DND-41 (cell line): ENCODE measurements at regions not wholly inside any gene's neighbourhood (a gene's known extent, or its start where the extent isn't known, plus 50 kb on each side); places are given as distances from the start of the nearest gene placed in this dataset.

Experiments
- ATAC-seq: fragments of 200-7000 bp; cut with Tn5 transposase; 3 replicates; pipeline ENCODE4 v1.9.1; 2021; ENCODE audit warnings: low read depth; ENCODE audit not compliant: insufficient read depth
- DNase-seq: peaks from one replicate; pipeline ENCODE4 v3.0.0-alpha.2; 2020
- H2AFZ ChIP-seq: 2 replicates; pipeline ENCODE4 v1.6.0; 2012; ENCODE audit warnings: low read depth, low read length
- H3K27ac ChIP-seq: 2 replicates; pipeline ENCODE4 v1.5.1; 2012; ENCODE audit warnings: low read length, inconsistent platforms
- H3K27me3 ChIP-seq: fragments of 200-600 bp; sonication (generic); 2 replicates; pipeline ENCODE4 v1.6.0; 2012; ENCODE audit warnings: low read length, mild to moderate bottlenecking, inconsistent platforms; ENCODE audit not compliant: insufficient read depth, poor library complexity
- H3K36me3 ChIP-seq: 2 replicates; pipeline ENCODE4 v1.5.1; 2012; ENCODE audit warnings: low read length, inconsistent platforms; ENCODE audit not compliant: insufficient read depth
- H3K4me1 ChIP-seq: 2 replicates; pipeline ENCODE4 v1.5.1; 2012; ENCODE audit warnings: mild to moderate bottlenecking, low read length; ENCODE audit not compliant: insufficient read depth
- H3K4me2 ChIP-seq: 2 replicates; pipeline ENCODE4 v1.6.0; 2012; ENCODE audit warnings: mild to moderate bottlenecking, moderate library complexity, low read length, inconsistent platforms; ENCODE audit not compliant: insufficient read depth
- H3K4me3 ChIP-seq, 2 experiments: fragments of 200-600 bp in 1 of 2; shearing (Covaris generic) in 1 of 2; 2 replicates each; pipeline ENCODE4 v1.5.1; 2012 to 2016; ENCODE audit warnings: inconsistent platforms in 2 of 2, low read length in 2 of 2, mild to moderate bottlenecking in 2 of 2, low read depth in 1 of 2, moderate library complexity in 1 of 2
- H3K79me2 ChIP-seq: 2 replicates; pipeline ENCODE4 v1.6.0; 2012; ENCODE audit warnings: low read length, inconsistent platforms; ENCODE audit not compliant: insufficient read depth
- H3K9ac ChIP-seq: 2 replicates; pipeline ENCODE4 v1.6.0; 2012; ENCODE audit warnings: low read depth, mild to moderate bottlenecking, inconsistent platforms, low read length, moderate library complexity
- H3K9me3 ChIP-seq: 2 replicates; pipeline ENCODE4 v1.5.1; 2012; ENCODE audit warnings: low read length, moderate library complexity, mild to moderate bottlenecking, inconsistent platforms; ENCODE audit not compliant: insufficient read depth, severe bottlenecking
- H4K20me1 ChIP-seq: 2 replicates; pipeline ENCODE4 v1.6.0; 2012; ENCODE audit warnings: low read length; ENCODE audit not compliant: insufficient read depth
- CTCF ChIP-seq: IDR thresholded peaks from 2 replicates; pipeline ENCODE4 v1.5.1; 2012; ENCODE audit warnings: borderline replicate concordance, low read length, moderate library complexity, mild to moderate bottlenecking; ENCODE audit not compliant: poor library complexity, severe bottlenecking; ENCODE audit errors: extremely low read depth
- EZH2 ChIP-seq: IDR thresholded peaks from 3 replicates; pipeline ENCODE4 v1.6.1; 2012; ENCODE audit warnings: borderline replicate concordance, low read depth, mild to moderate bottlenecking, moderate library complexity, low read length, inconsistent platforms; ENCODE audit not compliant: severe bottlenecking

- Histone ChIP-seq H3K27me3 (no peaks in the 10 kb centered on the region), H3K27ac (no peak overlapping the region), H2AFZ (no peak overlapping the region), H3K79me2 (no peaks in the 10 kb centered on the region), H3K4me1 (no peaks in the 10 kb centered on the region), H4K20me1 (no peaks in the 10 kb centered on the region), H3K4me3 (no peak overlapping the region), H3K9me3 (no peaks in the 10 kb centered on the region), H3K36me3 (no peaks in the 10 kb centered on the region), H3K9ac (no peak overlapping the region), H3K4me2 (no peak overlapping the region)
- TF ChIP-seq CTCF = no peak
- TF ChIP-seq EZH2 = no peak
- ATAC-seq (no peak), DNase-seq (no peak)
These were observed 372.0 kb downstream of the GPAM start for GRCh38 chr10:111811517-111811916.

GRCh38 chr10:111820471-111820870, 363.1 kb downstream of the GPAM start:
- ATAC-seq = no peak
- no peak overlapping the region for H2AFZ ChIP-seq

GRCh38 chr10:111821871-111822270, 361.7 kb downstream of the GPAM start:
- Histone ChIP-seq H3K79me2 (no peaks in the 10 kb centered on the region), H3K9ac (no peak overlapping the region), H3K4me3 (no peak overlapping the region), H2AFZ (no peak overlapping the region), H3K36me3 (no peaks in the 10 kb centered on the region), H4K20me1 (no peaks in the 10 kb centered on the region), H3K9me3 (no peaks in the 10 kb centered on the region), H3K4me1 (no peaks in the 10 kb centered on the region), H3K27me3 (no peaks in the 10 kb centered on the region), H3K4me2 (no peak overlapping the region), H3K27ac (no peak overlapping the region)
- TF ChIP-seq EZH2 (no peak), CTCF (no peak)
- DNase-seq (no peak), ATAC-seq (no peak)

More at GRCh38 chr10:111820471-111820870, 363.1 kb downstream of the GPAM start:
- Histone ChIP-seq H3K4me3 (no peak overlapping the region), H3K4me2 (no peak overlapping the region), H4K20me1 (no peaks in the 10 kb centered on the region), H3K4me1 (no peaks in the 10 kb centered on the region), H3K9ac (no peak overlapping the region), H3K79me2 (no peaks in the 10 kb centered on the region), H3K27ac (no peak overlapping the region), H3K27me3 (no peaks in the 10 kb centered on the region), H3K9me3 (no peaks in the 10 kb centered on the region), H3K36me3 (no peaks in the 10 kb centered on the region)
- TF ChIP-seq EZH2 (no peak), CTCF (no peak)
- DNase-seq = no peak

- no peaks in the 10 kb centered on the region for H3K27me3 ChIP-seq
- no peak overlapping the region for H3K27ac ChIP-seq
- H3K4me1 ChIP-seq = no peaks in the 10 kb centered on the region
- no peak overlapping the region for H3K4me3 ChIP-seq
- H3K4me2 ChIP-seq = no peak overlapping the region
- H3K9ac ChIP-seq = no peak overlapping the region
- H3K9me3 ChIP-seq = no peaks in the 10 kb centered on the region
- ATAC-seq (no peak), DNase-seq (no peak)
- no peaks in the 10 kb centered on the region for H4K20me1 ChIP-seq
- H3K36me3 ChIP-seq = no peaks in the 10 kb centered on the region
- TF ChIP-seq CTCF = no peak
- no peak for TF ChIP-seq EZH2
- H2AFZ ChIP-seq = no peak overlapping the region
- H3K79me2 ChIP-seq = no peaks in the 10 kb centered on the region
These were observed 360.9 kb downstream of the GPAM start for GRCh38 chr10:111822661-111823060.
